ENCODE measurements at regions not wholly inside any gene's neighbourhood (a gene's known extent, or its start where the extent isn't known, plus 50 kb on each side); places are given as distances from the start of the nearest gene placed in this dataset.

GRCh38 chr11:134740590-134741261 is 328.7 kb upstream of the B3GAT1 start:
- H3K4me2 ChIP-seq (ENCODE audit: insufficient read depth, low read length) = no peak overlapping the region
- H4K20me1 ChIP-seq (ENCODE audit: insufficient read depth, low read length) = no peaks in the 10 kb centered on the region
- H3K4me3 ChIP-seq (ENCODE audit: insufficient read depth, low read length) = no peak overlapping the region
- TF ChIP-seq CTCF (IDR thresholded peaks at IDR 0.05; ENCODE audit: extremely low read depth, low read depth, low read length) = no peak
- no peaks in the 10 kb centered on the region for H3K9me3 ChIP-seq (ENCODE audit: low read depth, low read length)
- no peak for DNase-seq (ENCODE audit: insufficient read length, low spot score, missing footprints)
- no peak overlapping the region for H2AFZ ChIP-seq (ENCODE audit: low read length)
- H3K27ac ChIP-seq (ENCODE audit: low read depth, low read length) = no peak overlapping the region
- H3K79me2 ChIP-seq (ENCODE audit: insufficient read depth, low read length) = no peaks in the 10 kb centered on the region
- H3K36me3 ChIP-seq (ENCODE audit: insufficient read depth, low read length) = no peaks in the 10 kb centered on the region
- no peaks in the 10 kb centered on the region for H3K4me1 ChIP-seq (ENCODE audit: insufficient read depth, low read length)
- H3K27me3 ChIP-seq (ENCODE audit: insufficient read depth, low read length) = no peaks in the 10 kb centered on the region

GRCh38 chr11:134739136-134739535 is 327.1 kb upstream of the B3GAT1 start:
- no peaks in the 10 kb centered on the region for H3K27me3 ChIP-seq (ENCODE audit: insufficient read depth, low read length)
- H4K20me1 ChIP-seq (ENCODE audit: insufficient read depth, low read length) = no peaks in the 10 kb centered on the region
- H3K36me3 ChIP-seq (ENCODE audit: insufficient read depth, low read length) = no peaks in the 10 kb centered on the region
- H3K79me2 ChIP-seq (ENCODE audit: insufficient read depth, low read length) = no peaks in the 10 kb centered on the region
- H3K27ac ChIP-seq (ENCODE audit: low read depth, low read length) = no peak overlapping the region
- H3K9me3 ChIP-seq (ENCODE audit: low read depth, low read length) = no peaks in the 10 kb centered on the region
- no peak overlapping the region for H3K4me2 ChIP-seq (ENCODE audit: insufficient read depth, low read length)
- H3K4me1 ChIP-seq (ENCODE audit: insufficient read depth, low read length) = no peaks in the 10 kb centered on the region
- no peak overlapping the region for H3K4me3 ChIP-seq (ENCODE audit: insufficient read depth, low read length)
- H2AFZ ChIP-seq (ENCODE audit: low read length) = no peak overlapping the region
- DNase-seq (ENCODE audit: insufficient read length, low spot score, missing footprints) = no peak
- no peak for TF ChIP-seq CTCF (IDR thresholded peaks at IDR 0.05; ENCODE audit: extremely low read depth, low read depth, low read length)

GRCh38 chr11:134738581-134738980 is 326.5 kb upstream of the B3GAT1 start:
- H3K36me3 ChIP-seq (ENCODE audit: insufficient read depth, low read length) = no peaks in the 10 kb centered on the region
- TF ChIP-seq CTCF (IDR thresholded peaks at IDR 0.05; ENCODE audit: extremely low read depth, low read depth, low read length) = no peak
- no peak for DNase-seq (ENCODE audit: insufficient read length, low spot score, missing footprints)
- H3K4me3 ChIP-seq (ENCODE audit: insufficient read depth, low read length) = no peak overlapping the region
- no peaks in the 10 kb centered on the region for H4K20me1 ChIP-seq (ENCODE audit: insufficient read depth, low read length)
- no peak overlapping the region for H3K27ac ChIP-seq (ENCODE audit: low read depth, low read length)
- no peaks in the 10 kb centered on the region for H3K27me3 ChIP-seq (ENCODE audit: insufficient read depth, low read length)
- no peaks in the 10 kb centered on the region for H3K9me3 ChIP-seq (ENCODE audit: low read depth, low read length)
- H3K79me2 ChIP-seq (ENCODE audit: insufficient read depth, low read length) = no peaks in the 10 kb centered on the region
- no peaks in the 10 kb centered on the region for H3K4me1 ChIP-seq (ENCODE audit: insufficient read depth, low read length)
- no peak overlapping the region for H3K4me2 ChIP-seq (ENCODE audit: insufficient read depth, low read length)
- H2AFZ ChIP-seq (ENCODE audit: low read length) = no peak overlapping the region

GRCh38 chr11:134737563-134738510 is 325.8 kb upstream of the B3GAT1 start:
- DNase-seq (ENCODE audit: insufficient read length, low spot score, missing footprints) = no peak
- H3K9me3 ChIP-seq (ENCODE audit: low read depth, low read length) = no peaks in the 10 kb centered on the region
- no peak for TF ChIP-seq CTCF (IDR thresholded peaks at IDR 0.05; ENCODE audit: extremely low read depth, low read depth, low read length)
- no peaks in the 10 kb centered on the region for H3K79me2 ChIP-seq (ENCODE audit: insufficient read depth, low read length)
- no peaks in the 10 kb centered on the region for H4K20me1 ChIP-seq (ENCODE audit: insufficient read depth, low read length)
- no peak overlapping the region for H3K4me2 ChIP-seq (ENCODE audit: insufficient read depth, low read length)
- no peaks in the 10 kb centered on the region for H3K36me3 ChIP-seq (ENCODE audit: insufficient read depth, low read length)
- no peak overlapping the region for H3K27ac ChIP-seq (ENCODE audit: low read depth, low read length)
- no peaks in the 10 kb centered on the region for H3K27me3 ChIP-seq (ENCODE audit: insufficient read depth, low read length)
- no peaks in the 10 kb centered on the region for H3K4me1 ChIP-seq (ENCODE audit: insufficient read depth, low read length)
- no peak overlapping the region for H2AFZ ChIP-seq (ENCODE audit: low read length)
- H3K4me3 ChIP-seq (ENCODE audit: insufficient read depth, low read length) = no peak overlapping the region

Data from osteoblast (primary cell).